ENCODE measurements at regions not wholly inside any gene's neighbourhood (a gene's known extent, or its start where the extent isn't known, plus 50 kb on each side); places are given as distances from the start of the nearest gene placed in this dataset.
A peak's percentile ranks its signal among the peaks of the same experiment; 100 is the strongest.
"Not testable (repeated sequence)": the region's sequence is repeated elsewhere in the genome, so short reads cannot be mapped to it uniquely, and the experiment has no call there.

GRCh38 chr5:7261049-7261448 lies 134.9 kb upstream of the ADCY2 start:
- H3K27me3 ChIP-seq (ENCODE audit: insufficient read depth, low read length) = no peaks in the 10 kb centered on the region
- no peak for DNase-seq (ENCODE audit: insufficient read length, low spot score, missing footprints)

DNA sequence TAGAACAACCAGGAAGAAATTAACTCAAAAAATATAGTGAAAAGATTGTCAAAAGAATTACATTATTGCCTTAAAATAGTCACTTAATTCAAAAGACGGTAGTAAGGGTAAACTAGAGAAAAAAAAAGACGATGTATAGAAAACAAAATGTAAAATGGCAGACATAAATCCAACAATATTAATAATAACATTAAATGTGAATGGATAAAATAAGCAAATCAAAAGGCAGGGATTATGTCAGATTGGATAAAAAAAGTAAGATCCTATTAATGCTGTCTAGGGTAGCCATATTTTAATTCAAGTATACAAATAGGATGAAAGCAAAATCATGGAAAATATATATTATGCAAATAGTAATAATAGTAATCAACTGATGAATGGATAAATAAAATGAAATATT lies 134.0 kb upstream of the ADCY2 start:
- Histone ChIP-seq H3K9me3 (ENCODE audit: low read depth, low read length) (no peaks in the 10 kb centered on the region), H2AFZ (ENCODE audit: low read length) (no peak overlapping the region), H3K79me2 (ENCODE audit: insufficient read depth, low read length) (no peaks in the 10 kb centered on the region), H3K4me1 (ENCODE audit: insufficient read depth, low read length) (no peaks in the 10 kb centered on the region), H3K4me2 (ENCODE audit: insufficient read depth, low read length) (no peak overlapping the region), H4K20me1 (ENCODE audit: insufficient read depth, low read length) (no peaks in the 10 kb centered on the region), H3K36me3 (ENCODE audit: insufficient read depth, low read length) (no peaks in the 10 kb centered on the region), H3K27me3 (ENCODE audit: insufficient read depth, low read length) (no peaks in the 10 kb centered on the region), H3K4me3 (ENCODE audit: insufficient read depth, low read length) (no peak overlapping the region), H3K27ac (ENCODE audit: low read depth, low read length) (no peak overlapping the region)
- TF ChIP-seq, protein P1, sequence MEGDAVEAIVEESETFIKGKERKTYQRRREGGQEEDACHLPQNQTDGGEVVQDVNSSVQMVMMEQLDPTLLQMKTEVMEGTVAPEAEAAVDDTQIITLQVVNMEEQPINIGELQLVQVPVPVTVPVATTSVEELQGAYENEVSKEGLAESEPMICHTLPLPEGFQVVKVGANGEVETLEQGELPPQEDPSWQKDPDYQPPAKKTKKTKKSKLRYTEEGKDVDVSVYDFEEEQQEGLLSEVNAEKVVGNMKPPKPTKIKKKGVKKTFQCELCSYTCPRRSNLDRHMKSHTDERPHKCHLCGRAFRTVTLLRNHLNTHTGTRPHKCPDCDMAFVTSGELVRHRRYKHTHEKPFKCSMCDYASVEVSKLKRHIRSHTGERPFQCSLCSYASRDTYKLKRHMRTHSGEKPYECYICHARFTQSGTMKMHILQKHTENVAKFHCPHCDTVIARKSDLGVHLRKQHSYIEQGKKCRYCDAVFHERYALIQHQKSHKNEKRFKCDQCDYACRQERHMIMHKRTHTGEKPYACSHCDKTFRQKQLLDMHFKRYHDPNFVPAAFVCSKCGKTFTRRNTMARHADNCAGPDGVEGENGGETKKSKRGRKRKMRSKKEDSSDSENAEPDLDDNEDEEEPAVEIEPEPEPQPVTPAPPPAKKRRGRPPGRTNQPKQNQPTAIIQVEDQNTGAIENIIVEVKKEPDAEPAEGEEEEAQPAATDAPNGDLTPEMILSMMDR (IDR thresholded peaks at IDR 0.05; ENCODE audit: extremely low read depth, low read depth, low read length) = no peak
- no peak for DNase-seq (ENCODE audit: insufficient read length, low spot score, missing footprints)

More at GRCh38 chr5:7261049-7261448, 134.9 kb upstream of the ADCY2 start:
- Histone ChIP-seq H3K4me2 (ENCODE audit: insufficient read depth, low read length) (no peak overlapping the region), H3K36me3 (ENCODE audit: insufficient read depth, low read length) (no peaks in the 10 kb centered on the region), H3K4me3 (ENCODE audit: insufficient read depth, low read length) (no peak overlapping the region), H2AFZ (ENCODE audit: low read length) (no peak overlapping the region), H3K4me1 (ENCODE audit: insufficient read depth, low read length) (no peaks in the 10 kb centered on the region), H3K9me3 (ENCODE audit: low read depth, low read length) (no peaks in the 10 kb centered on the region), H4K20me1 (ENCODE audit: insufficient read depth, low read length) (no peaks in the 10 kb centered on the region), H3K79me2 (ENCODE audit: insufficient read depth, low read length) (no peaks in the 10 kb centered on the region), H3K27ac (ENCODE audit: low read depth, low read length) (no peak overlapping the region)
- TF ChIP-seq, protein P1 (IDR thresholded peaks at IDR 0.05; ENCODE audit: extremely low read depth, low read depth, low read length) = peak; percentile 44

DNA sequence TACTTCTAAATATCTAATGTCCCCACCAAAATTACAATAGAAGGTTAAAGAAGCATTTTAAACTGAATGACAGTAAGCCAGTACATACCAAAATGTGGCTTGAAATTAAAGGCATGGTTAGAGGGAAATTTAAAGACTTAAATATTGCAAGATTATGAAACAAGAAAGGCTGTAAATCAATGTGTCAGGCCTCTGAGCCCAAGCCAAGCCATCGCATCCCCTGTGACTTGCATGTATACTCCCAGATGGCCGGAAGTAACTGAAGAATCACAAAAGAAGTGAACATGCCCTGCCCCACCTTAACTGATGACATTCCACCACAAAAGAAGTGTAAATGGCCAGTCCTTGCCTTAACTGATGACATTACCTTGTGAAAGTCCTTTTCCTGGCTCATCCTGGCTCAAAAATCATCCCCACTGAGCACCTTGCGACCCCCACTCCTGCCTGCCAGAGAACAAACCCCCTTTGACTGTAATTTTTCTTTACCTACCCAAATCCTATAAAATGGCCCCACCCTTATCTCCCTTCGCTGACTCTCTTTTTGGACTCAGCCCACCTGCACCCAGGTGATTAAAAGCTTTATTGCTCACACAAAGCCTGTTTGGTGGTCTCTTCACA lies 132.4 kb upstream of the ADCY2 start:
- not testable (repeated sequence) for H3K4me1 ChIP-seq (ENCODE audit: insufficient read depth, low read length); H3K36me3 ChIP-seq (ENCODE audit: insufficient read depth, low read length); H3K9me3 ChIP-seq (ENCODE audit: low read depth, low read length); H2AFZ ChIP-seq (ENCODE audit: low read length); DNase-seq (ENCODE audit: insufficient read length, low spot score, missing footprints); H3K27me3 ChIP-seq (ENCODE audit: insufficient read depth, low read length); H3K27ac ChIP-seq (ENCODE audit: low read depth, low read length); H3K4me2 ChIP-seq (ENCODE audit: insufficient read depth, low read length); H4K20me1 ChIP-seq (ENCODE audit: insufficient read depth, low read length); H3K4me3 ChIP-seq (ENCODE audit: insufficient read depth, low read length); H3K79me2 ChIP-seq (ENCODE audit: insufficient read depth, low read length)

DNA sequence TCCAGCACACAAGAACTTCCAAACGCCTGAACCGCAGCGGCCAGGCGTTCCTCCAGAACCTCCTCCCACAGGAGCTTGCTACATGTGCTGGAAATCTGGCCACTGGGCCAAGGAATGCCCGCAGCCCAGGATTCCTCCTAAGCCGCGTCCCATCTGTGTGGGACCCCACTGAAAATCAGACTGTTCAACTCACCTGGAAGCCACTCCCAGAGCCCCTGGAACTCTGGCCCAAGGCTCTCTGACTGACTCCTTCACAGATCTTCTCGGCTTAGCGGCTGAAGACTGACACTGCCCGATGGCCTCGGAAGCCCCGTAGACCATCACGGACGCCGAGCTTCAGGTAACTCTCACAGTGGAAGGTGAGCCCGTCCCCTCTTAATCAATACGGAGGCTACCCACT lies 130.2 kb upstream of the ADCY2 start:
- not testable (repeated sequence) for H3K4me2 ChIP-seq (ENCODE audit: insufficient read depth, low read length); H3K79me2 ChIP-seq (ENCODE audit: insufficient read depth, low read length); H2AFZ ChIP-seq (ENCODE audit: low read length); H3K27ac ChIP-seq (ENCODE audit: low read depth, low read length); H3K4me3 ChIP-seq (ENCODE audit: insufficient read depth, low read length); H3K9me3 ChIP-seq (ENCODE audit: low read depth, low read length); DNase-seq (ENCODE audit: insufficient read length, low spot score, missing footprints); H3K36me3 ChIP-seq (ENCODE audit: insufficient read depth, low read length); H4K20me1 ChIP-seq (ENCODE audit: insufficient read depth, low read length); H3K4me1 ChIP-seq (ENCODE audit: insufficient read depth, low read length); H3K27me3 ChIP-seq (ENCODE audit: insufficient read depth, low read length)

DNA sequence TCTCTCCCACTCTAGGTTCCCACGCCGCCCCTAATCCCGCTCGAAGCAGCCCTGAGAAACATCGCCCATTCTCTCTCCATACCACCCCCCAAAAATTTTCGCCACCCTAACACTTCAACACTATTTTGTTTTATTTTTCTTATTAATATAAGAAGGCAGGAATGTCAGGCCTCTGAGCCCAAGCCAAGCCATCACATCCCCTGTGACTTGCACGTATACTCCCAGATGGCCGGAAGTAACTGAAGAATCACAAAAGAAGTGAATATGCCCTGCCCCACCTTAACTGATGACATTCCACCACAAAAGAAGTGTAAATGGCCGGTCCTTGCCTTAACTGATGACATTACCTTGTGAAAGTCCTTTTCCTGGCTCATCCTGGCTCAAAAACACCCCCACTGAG lies 127.2 kb upstream of the ADCY2 start:
- H2AFZ ChIP-seq (ENCODE audit: low read length); H4K20me1 ChIP-seq (ENCODE audit: insufficient read depth, low read length); H3K27me3 ChIP-seq (ENCODE audit: insufficient read depth, low read length); H3K4me1 ChIP-seq (ENCODE audit: insufficient read depth, low read length); H3K27ac ChIP-seq (ENCODE audit: low read depth, low read length); H3K4me3 ChIP-seq (ENCODE audit: insufficient read depth, low read length); H3K9me3 ChIP-seq (ENCODE audit: low read depth, low read length); H3K79me2 ChIP-seq (ENCODE audit: insufficient read depth, low read length); H3K36me3 ChIP-seq (ENCODE audit: insufficient read depth, low read length); DNase-seq (ENCODE audit: insufficient read length, low spot score, missing footprints); H3K4me2 ChIP-seq (ENCODE audit: insufficient read depth, low read length): not testable (repeated sequence)
